Natural killer cell (primary cell): ENCODE measurements at regions not wholly inside any gene's neighbourhood (a gene's known extent, or its start where the extent isn't known, plus 50 kb on each side); places are given as distances from the start of the nearest gene placed in this dataset.

ENCODE experiments used
- ATAC-seq, 3 donors: fragments of 150-1000 bp in 2 of 3; fragments of 200-7000 bp in 1 of 3; cut with Tn5 transposase; 1 replicate in 1 of 3; 2 replicates in 2 of 3; pipeline ENCODE4 v1.10.0; 2021; ENCODE audit warnings: mild to moderate bottlenecking in 2 of 3, moderate library complexity in 2 of 3
- DNase-seq, 2 donors: peaks; one replicate each; pipeline versions ENCODE4 v3.0.0 to v3.0.0-alpha.2; 2013 to 2021; ENCODE audit warnings: mixed read lengths in 1 of 2
- H3K27ac ChIP-seq: one replicate; pipeline ENCODE4 v1.5.1; 2013; ENCODE audit warnings: mild to moderate bottlenecking, low read length
- H3K27me3 ChIP-seq: one replicate; pipeline ENCODE4 v1.6.1; 2013; ENCODE audit warnings: low read length; ENCODE audit not compliant: control insufficient read depth, insufficient read depth
- H3K36me3 ChIP-seq: one replicate; pipeline ENCODE4 v1.6.1; 2013; ENCODE audit warnings: low read length; ENCODE audit not compliant: control insufficient read depth, insufficient read depth
- H3K4me1 ChIP-seq: one replicate; pipeline ENCODE4 v1.6.1; 2013; ENCODE audit warnings: low read length; ENCODE audit not compliant: control insufficient read depth, insufficient read depth
- H3K4me3 ChIP-seq: one replicate; pipeline ENCODE4 v1.5.1; 2013; ENCODE audit warnings: low read length
- H3K9me3 ChIP-seq: one replicate; pipeline ENCODE4 v1.6.1; 2013; ENCODE audit warnings: low read length; ENCODE audit not compliant: control insufficient read depth, insufficient read depth
- H3K27ac Mint-ChIP-seq, 2 donors: one replicate each; pipeline ENCODE4 v1.8.0; 2022; ENCODE audit warnings: mild to moderate bottlenecking in 2 of 2, mixed read lengths in 2 of 2, moderate library complexity in 1 of 2
- H3K27me3 Mint-ChIP-seq, 2 donors: one replicate each; pipeline ENCODE4 v1.8.0; 2022; ENCODE audit warnings: low read depth in 2 of 2, mixed read lengths in 2 of 2
- H3K36me3 Mint-ChIP-seq: one replicate; pipeline ENCODE4 v1.8.0; 2022; ENCODE audit warnings: mixed read lengths
- H3K4me1 Mint-ChIP-seq, 2 donors: one replicate each; pipeline ENCODE4 v1.8.0; 2022; ENCODE audit warnings: mixed read lengths in 2 of 2
- H3K4me3 Mint-ChIP-seq: one replicate; pipeline ENCODE4 v1.8.0; 2022; ENCODE audit warnings: mild to moderate bottlenecking, moderate library complexity, mixed read lengths
- H3K9me3 Mint-ChIP-seq, 2 donors: one replicate each; pipeline ENCODE4 v1.8.0; 2022; ENCODE audit warnings: mixed read lengths in 2 of 2
- CTCF ChIP-seq: fragments of 200-600 bp; IDR thresholded peaks from one replicate; pipeline ENCODE4 v1.8.0; 2022; ENCODE audit warnings: antibody characterized with exemption
- WGBS: methylation state at CpG from one replicate; pipeline ENCODE4 v1.1.7; 2013; ENCODE audit warnings: missing lambda C conversion rate; ENCODE audit not compliant: insufficient coverage; 5-methylcytosine and 5-hydroxymethylcytosine counted together
- intact Hi-C: fragments of 100-400 bp; cut with micrococcal nuclease; formaldehyde crosslinking; loops from one replicate; pipeline ENCODE4 v1.14.2; 2022

DNA sequence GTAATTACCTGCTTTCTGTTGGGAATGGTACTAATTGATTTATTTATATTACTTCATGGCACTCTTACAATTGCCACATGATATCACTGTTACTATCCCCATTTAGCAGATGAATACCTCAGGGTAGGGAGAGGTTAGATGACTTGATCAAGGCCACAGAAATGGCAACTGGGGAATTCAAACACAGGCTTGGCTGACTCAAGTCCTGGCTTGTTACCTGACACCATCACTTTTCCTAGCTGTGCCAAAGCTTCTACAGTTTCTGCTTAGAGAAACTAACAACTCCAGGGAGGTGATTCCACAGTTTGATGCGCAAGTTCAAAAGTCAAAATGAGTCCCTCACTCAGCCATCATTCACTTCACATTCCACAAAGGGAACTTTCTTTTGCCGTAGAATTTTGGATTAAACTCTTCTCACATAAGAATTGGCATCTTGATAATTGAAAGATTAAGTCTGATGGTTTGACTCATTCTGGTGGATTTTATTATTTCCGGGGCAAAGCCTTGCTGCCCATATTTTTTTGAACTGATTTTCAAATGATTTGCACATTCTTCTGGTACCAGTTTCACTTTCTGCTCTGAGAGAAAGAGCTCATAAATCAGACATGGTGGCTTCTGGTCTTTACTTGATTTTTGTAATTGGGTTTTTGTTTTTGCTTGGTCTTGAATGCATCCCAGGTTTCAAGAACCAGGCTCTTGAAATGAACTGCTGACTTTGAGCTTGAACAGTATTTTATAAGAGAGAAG is 656.8 kb downstream of the BCL11A start:
- Mint-ChIP-seq H3K9me3 (peaks cover 0 to 2% of the 10 kb centered on the region in 2 donors), H3K27me3 (peaks cover 0 to 2% of the 10 kb centered on the region in 2 donors), H3K4me3 (no peak overlapping the region), H3K36me3 (no peaks in the 10 kb centered on the region), H3K27ac (no peak overlapping the region), H3K4me1 (no peaks in the 10 kb centered on the region)
- intact Hi-C loops = no loop called here
- Histone ChIP-seq H3K9me3 (no peaks in the 10 kb centered on the region), H3K4me3 (no peak overlapping the region), H3K27me3 (no peaks in the 10 kb centered on the region), H3K4me1 (no peaks in the 10 kb centered on the region), H3K27ac (no peak overlapping the region), H3K36me3 (no peaks in the 10 kb centered on the region)
- WGBS = 62% methylated on average over 2 of the region's 3 CpGs
- ATAC-seq (no peak), DNase-seq (no peak)
- TF ChIP-seq CTCF = no peak

GRCh38 chr2:59893612-59894011 is 659.8 kb downstream of the BCL11A start:
- H3K36me3 ChIP-seq = no peaks in the 10 kb centered on the region
- H3K27me3 ChIP-seq = no peaks in the 10 kb centered on the region
- no peak overlapping the region for H3K27ac Mint-ChIP-seq
- DNase-seq = no peak
- no peak overlapping the region for H3K27ac ChIP-seq
- H3K9me3 Mint-ChIP-seq = peaks cover 0 to 2% of the 10 kb centered on the region in 2 donors
- ATAC-seq = no peak
- H3K4me3 Mint-ChIP-seq = no peak overlapping the region
- H3K4me1 ChIP-seq = no peaks in the 10 kb centered on the region
- no peak overlapping the region for H3K4me3 ChIP-seq
- no peak for TF ChIP-seq CTCF
- WGBS = 89% methylated on average over 1 of the region's 2 CpGs
- H3K27me3 Mint-ChIP-seq = no peaks in the 10 kb centered on the region
- no peaks in the 10 kb centered on the region for H3K36me3 Mint-ChIP-seq
- intact Hi-C loops = no loop called here
- H3K9me3 ChIP-seq = no peaks in the 10 kb centered on the region
- no peaks in the 10 kb centered on the region for H3K4me1 Mint-ChIP-seq

DNA sequence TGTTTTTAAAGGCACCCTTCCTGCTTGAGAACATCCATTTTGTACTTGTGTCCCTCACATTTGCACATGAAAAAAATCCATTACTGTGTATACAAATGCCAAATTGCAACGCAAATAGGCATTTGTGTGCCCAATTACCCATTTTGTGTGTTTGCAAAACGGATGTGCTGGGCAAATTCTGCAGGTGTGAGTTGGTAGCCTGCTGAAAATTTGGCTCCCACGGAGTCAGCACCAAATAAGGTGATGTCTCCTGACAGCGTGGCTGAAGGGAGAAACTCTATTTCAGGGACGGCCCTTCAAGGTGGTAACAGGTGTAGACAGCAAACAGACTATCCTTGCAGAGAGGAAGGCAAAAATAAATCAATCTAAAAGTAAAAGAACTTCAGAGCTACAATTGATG is 661.1 kb downstream of the BCL11A start:
- DNase-seq = no peak
- H3K4me1 ChIP-seq = no peaks in the 10 kb centered on the region
- H3K36me3 Mint-ChIP-seq = no peaks in the 10 kb centered on the region
- no peak for TF ChIP-seq CTCF
- ATAC-seq = no peak
- H3K27ac Mint-ChIP-seq = no peak overlapping the region
- no peaks in the 10 kb centered on the region for H3K9me3 ChIP-seq
- peaks cover 0 to 2% of the 10 kb centered on the region in 2 donors for H3K27me3 Mint-ChIP-seq
- 86% methylated on average over 5 of the region's 5 CpGs for WGBS
- no peak overlapping the region for H3K27ac ChIP-seq
- peaks cover 0 to 8% of the 10 kb centered on the region in 2 donors for H3K4me1 Mint-ChIP-seq
- H3K36me3 ChIP-seq = no peaks in the 10 kb centered on the region
- H3K4me3 Mint-ChIP-seq = no peak overlapping the region
- H3K27me3 ChIP-seq = no peaks in the 10 kb centered on the region
- intact Hi-C loops = no loop called here
- no peak overlapping the region for H3K4me3 ChIP-seq
- H3K9me3 Mint-ChIP-seq = peaks cover 0 to 2% of the 10 kb centered on the region in 2 donors

DNA sequence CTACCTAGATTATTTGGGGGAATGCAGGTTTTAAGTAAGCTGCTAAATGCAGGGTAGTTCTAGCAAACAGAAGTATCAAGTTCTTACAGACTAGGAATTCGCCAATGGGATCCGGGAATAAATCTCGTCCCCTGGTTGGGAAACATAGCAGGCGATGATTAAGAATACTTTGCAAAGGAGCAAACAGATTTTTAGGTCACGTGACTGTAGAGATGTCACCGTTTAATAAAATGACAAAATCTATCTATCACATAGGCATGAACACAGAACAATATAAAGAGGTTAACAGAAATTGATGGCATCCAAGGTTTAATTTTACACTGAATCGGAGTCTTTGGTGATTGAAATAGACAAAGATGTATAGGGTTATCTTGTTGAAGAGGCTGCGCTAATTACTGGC is 664.1 kb downstream of the BCL11A start:
- ATAC-seq = no peak
- DNase-seq = no peak
- no peaks in the 10 kb centered on the region for H3K4me1 ChIP-seq
- no peak for TF ChIP-seq CTCF
- no peaks in the 10 kb centered on the region for H3K9me3 ChIP-seq
- no peaks in the 10 kb centered on the region for H3K36me3 Mint-ChIP-seq
- H3K27me3 Mint-ChIP-seq = peaks cover 0 to 2% of the 10 kb centered on the region in 2 donors
- no peak overlapping the region for H3K27ac ChIP-seq
- H3K4me3 ChIP-seq = no peak overlapping the region
- peaks cover 0 to 8% of the 10 kb centered on the region in 2 donors for H3K4me1 Mint-ChIP-seq
- H3K36me3 ChIP-seq = no peaks in the 10 kb centered on the region
- no peaks in the 10 kb centered on the region for H3K9me3 Mint-ChIP-seq
- no peak overlapping the region for H3K27ac Mint-ChIP-seq
- intact Hi-C loops = no loop called here
- no peaks in the 10 kb centered on the region for H3K27me3 ChIP-seq
- H3K4me3 Mint-ChIP-seq = no peak overlapping the region
- WGBS = 98% methylated on average over 4 of the region's 8 CpGs
